Sigmoid colon (tissue), 6 donors: ENCODE measurements at regions not wholly inside any gene's neighbourhood (a gene's known extent, or its start where the extent isn't known, plus 50 kb on each side); places are given as distances from the start of the nearest gene placed in this dataset.

ENCODE experiments used
- DNase-seq: peaks from one replicate; pipeline ENCODE4 v3.0.0-alpha.2; 2019
- H3K27ac ChIP-seq, 4 donors: fragments of 200-600 bp; sonication (generic); one replicate each; pipeline ENCODE4 v1.5.1; 2016 to 2019; ENCODE audit warnings: mild to moderate bottlenecking in 1 of 4
- H3K27me3 ChIP-seq, 3 donors: fragments of 200-600 bp; sonication (generic); one replicate each; pipeline ENCODE4 v1.5.1; 2019; ENCODE audit warnings: mild to moderate bottlenecking in 1 of 3
- H3K36me3 ChIP-seq, 4 donors: fragments of 200-600 bp; sonication (generic); one replicate each; pipeline ENCODE4 v1.5.1; 2016 to 2019
- H3K4me1 ChIP-seq, 4 donors: fragments of 200-600 bp; sonication (generic); one replicate each; pipeline ENCODE4 v1.5.1; 2017 to 2019
- H3K4me3 ChIP-seq, 4 donors: fragments of 200-600 bp; sonication (generic); one replicate each; pipeline ENCODE4 v1.5.1; 2017 to 2019; ENCODE audit warnings: mild to moderate bottlenecking in 2 of 4, moderate library complexity in 1 of 4
- H3K9me3 ChIP-seq, 4 donors: fragments of 200-600 bp in 3 of 4; sonication (generic) in 3 of 4; one replicate each; pipeline versions ENCODE4 v1.5.1 to v1.6.1; 2013 to 2019
- CTCF ChIP-seq, 4 experiments: fragments of 450-650 bp in 3 of 4; fragments of 200-600 bp in 1 of 4; IDR thresholded peaks; one replicate each; pipeline ENCODE4 v1.5.1; 2016 to 2019; ENCODE audit warnings: antibody characterized with exemption in 4 of 4, mild to moderate bottlenecking in 3 of 4, moderate library complexity in 2 of 4
- EP300 ChIP-seq, 4 donors: sonication (generic); formaldehyde crosslinking; IDR thresholded peaks; one replicate each; pipeline ENCODE4 v1.6.1; 2017; ENCODE audit warnings: antibody characterized with exemption in 4 of 4
- POLR2A ChIP-seq, 2 donors: fragments of 450-650 bp; IDR thresholded peaks; one replicate each; pipeline ENCODE4 v1.6.1; 2016; ENCODE audit warnings: antibody characterized with exemption in 2 of 2, mild to moderate bottlenecking in 2 of 2, moderate library complexity in 2 of 2
- POLR2AphosphoS5 ChIP-seq, 4 donors: sonication (generic); formaldehyde crosslinking; IDR thresholded peaks; one replicate each; pipeline ENCODE4 v1.6.1; 2017; ENCODE audit warnings: antibody characterized with exemption in 4 of 4
- WGBS, 2 donors: extraction: QIAGEN DNeasy Blood & Tissue Kit; methylation state at CpG; one replicate each; pipeline ENCODE4 v1.1.7; 2013; 5-methylcytosine and 5-hydroxymethylcytosine counted together
- intact Hi-C: fragments of 100-400 bp; cut with DNase I; formaldehyde crosslinking; loops from one replicate; pipeline ENCODE4 v1.15.1; 2023
- donor health status: healthy with polysubstance abuse.
- donor health status: healthy.

GRCh38 chr2:22832196-22832595 lies 552.8 kb upstream of the KLHL29 start:
- no peak for DNase-seq
- no peak for TF ChIP-seq POLR2AphosphoS5 (IDR thresholded peaks at IDR 0.05)
- TF ChIP-seq CTCF (IDR thresholded peaks at IDR 0.05): no peak
- TF ChIP-seq EP300 (IDR thresholded peaks at IDR 0.05): no peak
- TF ChIP-seq POLR2A (IDR thresholded peaks at IDR 0.05): no peak
- intact Hi-C loops: no loop called here
- Histone ChIP-seq H3K27ac (no peak overlapping the region), H3K27me3 (no peaks in the 10 kb centered on the region), H3K4me1 (no peaks in the 10 kb centered on the region), H3K4me3 (no peak overlapping the region), H3K36me3 (no peaks in the 10 kb centered on the region), H3K9me3 (no peaks in the 10 kb centered on the region)
- 87 to 89% methylated on average over 2 of the region's 2 CpGs for WGBS, 2 donors

GRCh38 chr2:22838461-22838860 lies 546.5 kb upstream of the KLHL29 start:
- TF ChIP-seq EP300 (IDR thresholded peaks at IDR 0.05) (no peak), CTCF (IDR thresholded peaks at IDR 0.05) (no peak), POLR2A (IDR thresholded peaks at IDR 0.05) (no peak), POLR2AphosphoS5 (IDR thresholded peaks at IDR 0.05) (no peak)
- Histone ChIP-seq H3K36me3 (no peaks in the 10 kb centered on the region), H3K4me3 (no peak overlapping the region), H3K27me3 (no peaks in the 10 kb centered on the region), H3K4me1 (no peaks in the 10 kb centered on the region), H3K27ac (no peak overlapping the region), H3K9me3 (no peaks in the 10 kb centered on the region)
- intact Hi-C loops: no loop called here
- no peak for DNase-seq

- no peaks in the 10 kb centered on the region for H3K9me3 ChIP-seq
- DNase-seq: no peak
- intact Hi-C loops: no loop called here
- no peak overlapping the region for H3K27ac ChIP-seq
- no peaks in the 10 kb centered on the region for H3K4me1 ChIP-seq
- 72 to 80% methylated on average over 5 of the region's 5 CpGs for WGBS, 2 donors
- no peak overlapping the region for H3K4me3 ChIP-seq
- no peak for TF ChIP-seq POLR2AphosphoS5 (IDR thresholded peaks at IDR 0.05)
- no peak for TF ChIP-seq EP300 (IDR thresholded peaks at IDR 0.05)
- TF ChIP-seq CTCF (IDR thresholded peaks at IDR 0.05): no peak
- TF ChIP-seq POLR2A (IDR thresholded peaks at IDR 0.05): no peak
- H3K36me3 ChIP-seq: no peaks in the 10 kb centered on the region
- H3K27me3 ChIP-seq: no peaks in the 10 kb centered on the region
Measured at GRCh38 chr2:22842205-22842869, 542.6 kb upstream of the KLHL29 start.

- no peaks in the 10 kb centered on the region for H3K36me3 ChIP-seq
- no peaks in the 10 kb centered on the region for H3K9me3 ChIP-seq
- no peaks in the 10 kb centered on the region for H3K4me1 ChIP-seq
- intact Hi-C loops: no loop called here
- no peak for DNase-seq
- H3K27ac ChIP-seq: no peak overlapping the region
- no peak overlapping the region for H3K4me3 ChIP-seq
- 29 to 53% methylated on average over 1 of the region's 1 CpG for WGBS, 2 donors
- no peak for TF ChIP-seq CTCF (IDR thresholded peaks at IDR 0.05)
- TF ChIP-seq POLR2AphosphoS5 (IDR thresholded peaks at IDR 0.05): no peak
- no peak for TF ChIP-seq EP300 (IDR thresholded peaks at IDR 0.05)
- TF ChIP-seq POLR2A (IDR thresholded peaks at IDR 0.05): no peak
- H3K27me3 ChIP-seq: no peaks in the 10 kb centered on the region
Measured at GRCh38 chr2:22843919-22844537, 541.0 kb upstream of the KLHL29 start.

- no peak for TF ChIP-seq EP300 (IDR thresholded peaks at IDR 0.05)
- TF ChIP-seq CTCF (IDR thresholded peaks at IDR 0.05): no peak
- no peak for TF ChIP-seq POLR2A (IDR thresholded peaks at IDR 0.05)
- TF ChIP-seq POLR2AphosphoS5 (IDR thresholded peaks at IDR 0.05): no peak
- Histone ChIP-seq H3K9me3 (no peaks in the 10 kb centered on the region), H3K36me3 (no peaks in the 10 kb centered on the region), H3K4me1 (no peaks in the 10 kb centered on the region), H3K27ac (no peak overlapping the region), H3K4me3 (no peak overlapping the region), H3K27me3 (no peaks in the 10 kb centered on the region)
- no peak for DNase-seq
- WGBS, 2 donors: 94 to 95% methylated on average over 7 of the region's 7 CpGs
- intact Hi-C loops: no loop called here
Measured at GRCh38 chr2:22850310-22850709, 534.7 kb upstream of the KLHL29 start.
